ENCODE measurements at regions not wholly inside any gene's neighbourhood (a gene's known extent, or its start where the extent isn't known, plus 50 kb on each side); places are given as distances from the start of the nearest gene placed in this dataset.
"Not testable (repeated sequence)": the region's sequence is repeated elsewhere in the genome, so short reads cannot be mapped to it uniquely, and the experiment has no call there.

DNA sequence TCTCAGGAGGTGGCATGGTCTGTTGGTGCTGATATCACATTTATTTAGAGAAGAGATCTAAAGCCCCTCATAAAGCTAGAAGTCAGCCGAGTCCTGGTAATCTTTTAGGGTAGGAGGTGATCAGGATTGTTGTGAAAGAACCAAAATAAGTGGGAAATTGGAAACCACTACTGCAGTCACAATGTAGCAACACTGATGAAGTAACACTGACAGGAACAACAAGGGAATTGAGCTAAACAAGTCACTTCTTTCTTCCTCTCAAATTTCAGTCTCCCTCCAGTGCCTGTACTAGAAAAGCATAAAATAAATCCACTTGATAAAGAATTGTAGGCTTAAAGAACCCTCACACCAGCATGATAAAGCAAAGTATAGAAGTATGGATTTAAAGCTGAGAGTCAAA lies 1509.0 kb downstream of the GRIK2 start:
- DNase-seq (ENCODE audit: low read depth) = no peak

DNA sequence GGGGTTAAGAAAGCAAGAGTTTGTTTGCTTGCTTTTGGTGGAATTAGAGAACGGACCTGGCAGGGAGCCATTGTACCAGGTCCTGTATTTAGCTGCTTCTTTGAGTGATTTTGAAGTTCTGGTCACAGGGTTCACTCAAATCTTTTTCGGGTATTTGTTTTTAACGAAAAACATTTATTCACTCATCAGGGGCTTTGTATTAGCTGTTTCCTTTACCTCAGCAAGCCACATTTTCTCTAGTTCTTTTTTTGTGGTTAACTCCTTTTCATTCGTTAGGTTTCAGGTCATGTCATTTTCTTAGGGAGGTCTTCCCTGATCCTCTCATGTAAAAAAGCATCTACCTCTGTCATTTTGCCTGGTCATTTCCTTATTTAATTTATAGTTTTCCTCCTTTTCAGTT lies 1502.2 kb downstream of the GRIK2 start:
- DNase-seq (ENCODE audit: low read depth) = no peak

DNA sequence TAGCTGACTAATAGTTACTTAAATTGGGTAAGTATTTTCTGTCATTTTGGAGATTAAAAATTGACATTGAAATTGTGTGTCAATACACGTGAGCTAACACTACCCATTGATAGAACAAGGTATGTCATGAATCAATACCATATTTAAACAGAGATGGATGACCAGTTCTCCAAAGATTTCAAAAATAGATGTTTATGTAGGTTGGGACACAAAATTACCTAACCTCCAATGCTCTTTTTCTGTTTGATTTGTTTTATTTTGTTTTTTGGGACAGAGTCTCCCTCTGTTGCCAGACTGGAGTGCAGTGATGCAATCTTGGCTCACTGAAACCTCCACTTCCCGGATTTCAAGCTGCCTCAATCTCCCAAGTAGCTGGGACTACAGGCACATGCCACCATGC lies 1491.7 kb downstream of the GRIK2 start:
- no peak for DNase-seq (ENCODE audit: low read depth)

DNA sequence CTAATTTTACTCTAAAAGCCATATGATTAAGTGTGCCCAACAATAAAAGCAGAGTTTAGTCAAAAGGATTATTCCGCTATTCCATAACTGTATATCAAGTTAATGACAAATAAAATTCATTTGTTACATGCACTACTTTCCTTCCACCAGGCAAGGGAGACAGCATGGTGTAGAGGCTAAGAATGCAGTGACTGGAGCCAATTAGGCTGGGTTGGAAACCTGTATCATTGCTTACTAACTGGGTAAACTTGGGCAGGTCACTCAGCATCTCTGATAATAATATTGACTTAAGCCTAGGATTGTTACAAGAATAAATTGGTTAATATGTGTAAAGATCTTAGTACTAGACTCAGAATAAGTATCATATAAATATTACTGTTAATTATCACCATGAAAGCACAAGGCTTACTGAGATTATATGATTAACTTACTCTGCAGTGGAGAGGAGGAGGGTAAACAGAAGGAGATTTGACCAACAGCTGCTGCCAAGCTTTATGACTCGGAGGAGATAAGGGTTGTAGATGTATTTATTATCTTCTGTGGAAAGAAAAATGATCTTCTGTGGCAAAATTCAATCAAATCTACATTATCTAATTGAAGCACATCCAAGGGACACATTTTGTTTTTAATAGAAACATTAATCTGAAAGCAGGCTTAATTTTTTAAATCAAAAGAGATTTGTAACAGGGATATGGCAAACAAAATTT lies 1459.9 kb downstream of the GRIK2 start:
- DNase-seq (ENCODE audit: low read depth) = no peak

DNA sequence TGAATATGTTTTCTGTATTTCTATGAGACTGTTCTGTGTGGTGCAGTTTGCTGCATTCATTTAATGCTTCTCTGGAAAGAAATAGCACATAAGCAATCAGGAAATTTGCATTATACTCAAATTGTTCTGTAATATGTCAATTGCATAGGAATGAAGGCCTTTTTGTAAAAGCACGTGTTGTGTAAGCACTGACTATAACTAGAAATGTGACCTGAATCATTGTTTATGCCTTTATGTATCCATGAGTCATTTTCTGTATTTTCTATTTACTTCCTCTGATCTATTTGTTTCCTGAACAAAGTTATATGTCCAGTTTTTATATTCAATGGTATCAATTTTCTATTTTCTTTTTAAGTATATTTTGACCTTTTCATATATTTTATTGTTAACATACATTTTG lies 1455.3 kb downstream of the GRIK2 start:
- no peak for DNase-seq (ENCODE audit: low read depth)

DNA sequence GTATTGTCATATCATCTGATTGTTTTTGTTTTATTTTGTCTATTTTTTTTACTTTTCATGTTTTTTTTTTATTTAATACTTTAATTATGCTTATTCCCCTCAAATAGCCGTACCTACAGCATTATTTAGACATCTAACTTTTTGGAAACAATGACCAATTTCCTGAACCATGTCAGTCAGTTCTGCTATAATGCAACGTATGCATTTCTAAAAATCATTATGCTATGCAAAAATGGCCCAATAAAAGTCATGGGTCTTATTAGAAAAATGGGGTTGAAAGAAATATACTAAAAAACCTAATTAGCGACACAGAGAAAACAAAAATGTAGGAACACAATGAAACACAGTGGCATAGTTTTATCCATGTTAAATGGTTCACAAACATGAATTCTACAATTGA lies 1454.7 kb downstream of the GRIK2 start:
- DNase-seq (ENCODE audit: low read depth) = no peak

DNA sequence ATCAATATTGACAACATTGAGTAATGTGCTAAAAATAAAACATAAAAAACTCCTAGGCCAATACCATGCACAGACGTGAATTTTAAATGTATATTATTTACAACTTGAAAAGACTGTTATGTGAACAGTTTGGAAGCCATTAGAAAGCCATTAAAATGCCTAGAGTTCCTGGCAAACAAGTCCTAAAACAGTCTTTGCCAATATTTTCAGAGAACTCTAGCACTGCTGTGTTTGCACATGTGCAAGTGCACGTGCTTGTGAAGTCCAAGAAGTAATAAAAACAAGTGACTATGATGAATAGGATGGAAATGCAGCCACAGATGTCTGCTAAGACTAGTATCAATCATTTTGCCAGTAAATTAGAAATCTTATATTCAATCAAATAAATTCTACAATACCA lies 1447.6 kb downstream of the GRIK2 start:
- DNase-seq (ENCODE audit: low read depth) = no peak

DNA sequence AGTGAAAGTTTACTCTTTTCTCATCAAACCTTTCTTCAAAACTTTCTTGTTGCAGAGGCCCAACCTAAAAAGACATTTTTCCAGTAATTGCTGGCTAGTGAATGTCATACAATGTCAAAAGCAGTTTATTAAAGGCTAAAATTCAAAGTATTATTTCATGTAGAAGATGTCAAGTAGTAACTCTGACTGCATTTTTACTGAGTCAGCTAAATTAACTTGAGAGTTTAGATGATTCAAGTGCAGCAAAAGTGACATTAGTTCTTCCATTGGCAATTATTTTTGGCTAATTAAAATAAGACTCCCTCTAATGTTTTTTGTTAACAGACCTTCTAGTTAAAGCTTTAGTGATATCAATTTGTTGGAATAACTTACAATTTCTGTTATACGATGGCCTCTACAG lies 1438.5 kb downstream of the GRIK2 start:
- no peak for DNase-seq (ENCODE audit: low read depth)

DNA sequence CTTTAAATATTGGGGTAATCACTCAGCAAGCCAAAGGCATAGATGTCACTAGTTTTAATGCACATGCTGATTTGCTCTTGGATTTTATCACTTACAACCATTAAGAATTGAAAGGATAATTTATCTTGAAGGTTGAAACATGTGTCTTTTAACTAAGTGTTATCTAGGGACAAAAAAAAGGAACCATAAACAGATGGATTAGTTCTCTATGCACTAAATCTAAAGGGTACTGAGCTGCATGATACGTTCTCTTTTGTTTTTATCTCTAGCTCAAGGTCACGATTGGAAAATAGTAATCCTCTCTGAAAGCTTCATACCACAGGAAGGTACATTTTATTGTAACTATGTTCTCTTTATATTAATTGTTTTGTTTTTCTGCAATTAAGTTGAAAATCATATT lies 1426.6 kb downstream of the GRIK2 start:
- DNase-seq (ENCODE audit: low read depth) = no peak

DNA sequence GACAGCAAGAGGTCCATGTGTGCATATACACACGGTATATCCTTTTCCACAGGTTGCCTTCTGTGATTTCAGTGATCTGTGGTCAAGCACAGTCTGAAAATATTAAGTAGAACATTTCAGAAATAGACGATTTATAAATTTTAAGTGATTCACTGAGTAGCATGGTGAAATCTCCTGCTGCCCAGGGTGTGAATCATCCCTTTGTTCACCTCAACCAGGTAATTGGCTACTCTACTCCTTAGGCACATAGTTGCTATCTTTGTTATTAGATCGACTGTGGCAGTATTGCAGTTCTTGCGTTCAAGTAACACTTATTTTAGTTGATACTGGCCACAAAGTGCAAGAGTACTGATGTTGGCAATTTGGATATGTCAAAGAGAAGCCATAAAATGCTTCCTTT lies 1421.7 kb downstream of the GRIK2 start:
- no peak for DNase-seq (ENCODE audit: low read depth)

DNA sequence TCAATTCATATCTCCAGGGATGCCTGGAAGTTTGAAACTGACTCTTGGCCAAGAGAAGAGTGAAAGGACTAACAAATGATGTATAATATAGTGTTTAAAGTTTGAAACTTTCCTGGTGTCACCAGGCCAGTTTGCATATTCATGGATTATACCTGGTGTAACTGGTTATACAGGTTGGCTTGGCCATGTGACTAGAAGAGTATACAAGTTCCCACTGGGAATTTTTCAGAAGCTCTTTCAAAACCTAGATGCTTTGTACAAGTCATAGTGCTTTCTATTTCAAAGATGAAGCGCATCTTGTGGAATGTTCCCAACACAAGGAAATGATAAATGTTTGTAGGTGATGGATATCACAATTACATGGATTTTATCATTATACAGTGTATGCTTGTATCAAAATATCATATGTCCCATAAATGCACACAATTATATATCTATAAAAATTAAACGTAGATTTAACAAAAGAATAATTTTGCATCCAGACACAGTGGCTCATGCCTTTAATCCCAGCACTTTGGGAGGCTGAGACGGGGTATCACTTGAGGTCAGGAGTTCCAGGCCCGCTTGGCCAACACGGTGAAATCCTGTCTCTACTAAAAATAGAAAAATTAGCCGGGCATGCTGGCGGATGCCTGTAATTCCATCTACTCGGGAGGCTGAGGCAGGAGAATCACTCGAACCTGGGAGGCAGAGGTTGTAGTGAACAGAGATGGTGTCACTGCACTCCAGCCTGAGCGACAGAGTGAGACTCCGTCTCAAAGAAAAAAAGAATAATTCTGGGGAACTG lies 1420.2 kb downstream of the GRIK2 start:
- DNase-seq (ENCODE audit: low read depth) = no peak

DNA sequence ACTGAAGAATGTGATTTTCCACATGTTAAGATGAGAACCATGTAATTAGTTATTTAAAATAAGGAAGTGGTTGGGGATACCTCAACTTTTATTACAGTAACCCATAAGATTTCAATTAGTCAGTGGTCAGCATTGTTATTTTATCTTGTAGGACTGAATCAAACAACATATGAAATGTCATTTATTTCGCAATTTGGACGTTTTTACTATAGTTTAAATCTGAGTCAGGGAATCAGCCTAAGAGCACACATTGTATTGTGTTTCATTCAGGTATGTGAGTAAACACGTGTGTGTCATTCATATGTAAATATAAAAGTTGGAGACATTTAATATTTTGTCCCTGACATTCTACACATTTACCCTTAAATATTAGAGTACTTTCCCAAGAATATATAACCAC lies 1418.7 kb downstream of the GRIK2 start:
- DNase-seq (ENCODE audit: low read depth) = peak; percentile 10

DNA sequence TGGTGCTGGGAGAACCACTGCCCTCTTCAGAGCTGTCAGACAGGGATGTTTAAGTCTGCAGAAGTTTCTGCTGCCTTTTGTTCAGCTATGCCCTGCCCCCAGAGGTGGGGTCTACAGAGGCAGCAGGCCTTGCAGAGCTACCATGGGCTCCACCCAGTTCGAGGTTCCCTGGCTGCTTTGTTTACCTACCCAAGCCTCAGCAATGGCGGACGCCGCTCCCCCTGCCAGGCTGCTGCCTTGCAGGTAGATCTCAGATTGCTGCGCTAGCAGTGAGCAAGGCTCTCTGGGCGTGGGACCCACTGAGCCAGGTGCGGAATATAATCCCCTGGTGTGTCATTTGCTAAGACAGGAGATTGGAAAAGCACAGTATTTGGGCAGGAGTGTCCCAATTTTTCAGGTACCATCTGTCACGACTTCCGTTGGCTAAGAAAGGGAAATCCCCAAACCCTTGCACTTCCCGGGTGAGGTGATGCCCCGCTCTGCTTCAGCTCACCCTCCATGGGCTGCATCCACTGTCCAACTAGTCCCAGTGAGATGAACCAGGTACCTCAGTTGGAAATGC lies 1415.5 kb downstream of the GRIK2 start:
- not testable (repeated sequence) for DNase-seq (ENCODE audit: low read depth)

DNA sequence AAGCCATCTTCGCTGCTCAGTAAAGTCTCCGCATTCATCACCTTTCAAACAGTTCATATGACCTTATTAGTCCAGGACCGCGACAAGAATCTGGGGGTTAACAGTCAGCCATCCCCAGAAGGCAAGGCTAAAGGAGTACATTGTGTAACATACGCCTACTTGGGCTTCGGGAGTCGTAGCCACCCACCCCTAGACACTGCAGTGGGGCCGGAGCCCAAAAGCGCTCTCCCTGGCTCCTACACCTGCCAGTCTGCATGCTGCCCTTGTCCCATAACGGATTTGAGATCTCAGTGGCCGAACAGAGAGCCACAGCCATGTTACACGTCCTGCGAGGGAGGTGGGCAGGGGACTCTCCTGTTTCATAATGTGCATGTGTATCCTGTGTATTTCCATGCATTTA lies 1405.5 kb downstream of the GRIK2 start:
- DNase-seq (ENCODE audit: low read depth) = no peak

DNA sequence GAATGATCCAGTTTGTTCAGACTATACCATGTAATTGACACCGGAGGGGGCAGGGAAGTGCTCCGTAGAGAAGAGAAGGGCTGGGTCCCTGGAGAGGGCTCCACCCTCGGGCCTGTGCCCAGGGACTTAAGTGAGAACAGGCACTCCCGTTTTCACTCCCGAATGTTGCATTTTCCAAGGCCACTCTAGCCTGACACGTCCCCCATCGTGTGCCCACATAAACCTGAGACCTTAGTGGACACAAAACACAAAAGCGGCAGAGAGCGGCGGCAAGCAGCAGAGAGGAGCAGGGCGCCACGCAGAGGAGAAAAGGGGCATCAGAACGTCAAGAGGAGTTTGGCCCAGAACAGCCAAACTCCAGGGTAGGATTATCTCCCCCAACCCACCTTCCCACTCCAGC lies 1405.1 kb downstream of the GRIK2 start:
- peak; percentile 7 for DNase-seq (ENCODE audit: low read depth)

DNA sequence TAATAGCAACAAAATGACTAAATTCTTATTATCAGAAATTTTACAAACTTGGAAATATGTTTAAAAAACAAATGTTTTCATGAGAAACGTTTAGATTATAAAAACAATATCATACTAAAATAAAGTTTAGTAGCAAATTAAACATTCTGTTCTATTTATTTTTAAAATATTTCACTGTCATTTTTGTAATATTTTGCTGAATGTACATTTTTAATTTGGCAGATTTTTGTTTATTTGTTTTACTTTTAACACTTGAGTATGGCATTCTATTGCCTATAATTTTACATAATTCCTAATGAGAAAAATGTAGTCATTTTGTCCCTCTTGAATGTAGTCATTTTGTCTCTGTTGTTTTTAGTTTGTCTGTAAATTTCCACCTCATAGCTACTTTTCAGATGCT lies 1400.2 kb downstream of the GRIK2 start:
- no peak for DNase-seq (ENCODE audit: low read depth)

DNA sequence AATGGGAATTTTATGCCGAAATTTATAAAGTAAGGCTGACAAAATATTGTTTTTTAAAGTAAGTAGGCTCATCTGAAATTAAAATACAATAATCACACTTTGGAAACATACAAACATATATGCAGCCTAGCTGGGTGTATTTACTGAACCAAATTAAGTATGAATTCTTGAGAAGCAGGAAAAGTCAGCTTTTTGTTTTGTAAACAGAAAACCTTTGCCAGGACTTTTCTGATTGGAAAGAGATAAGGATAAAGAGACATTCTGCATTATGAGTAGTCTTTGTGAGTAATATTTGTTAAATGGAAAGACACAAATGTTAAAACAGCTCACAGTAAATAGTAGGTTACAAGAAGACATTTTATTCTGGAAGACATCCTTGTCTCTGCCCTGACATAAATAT lies 1380.8 kb downstream of the GRIK2 start:
- no peak for DNase-seq (ENCODE audit: low read depth)

DNA sequence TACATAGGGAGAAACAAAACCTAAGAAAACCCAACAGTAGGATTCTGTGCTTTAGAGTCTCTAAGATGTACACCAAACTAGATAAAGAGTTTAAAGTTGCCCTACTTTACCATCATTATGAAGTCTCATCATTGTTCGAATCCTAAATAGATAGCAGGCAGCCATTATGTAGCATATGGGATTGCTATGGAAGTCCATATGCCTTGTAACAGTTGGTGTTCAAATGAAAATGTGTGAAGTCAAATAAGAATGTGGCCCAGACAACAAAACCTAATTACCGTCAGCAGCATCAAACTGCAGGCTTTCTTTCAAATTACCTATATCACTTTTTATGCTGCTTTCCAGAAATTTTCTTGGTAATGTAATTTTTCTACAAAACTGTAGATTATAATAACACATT lies 1380.1 kb downstream of the GRIK2 start:
- no peak for DNase-seq (ENCODE audit: low read depth)

DNA sequence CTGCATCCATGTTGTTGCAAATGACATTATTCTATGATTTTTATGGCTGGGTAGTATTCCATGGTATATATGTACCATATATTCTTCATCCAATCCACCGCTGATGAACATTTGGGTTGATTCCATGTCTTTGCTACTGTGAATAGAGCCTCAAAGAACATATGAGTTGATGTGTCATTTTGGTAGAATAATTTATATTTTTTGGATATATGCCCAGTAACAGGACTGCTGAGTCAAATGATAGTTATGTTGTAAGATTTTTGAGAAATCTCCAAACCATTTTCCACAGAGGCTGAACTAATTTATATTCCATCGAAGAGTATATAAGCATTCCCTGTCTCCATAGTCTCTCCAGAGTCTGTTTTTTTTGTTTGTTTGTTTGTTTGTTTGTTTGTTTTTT lies 1373.5 kb downstream of the GRIK2 start:
- peak; percentile 44 for DNase-seq (ENCODE audit: low read depth)

DNA sequence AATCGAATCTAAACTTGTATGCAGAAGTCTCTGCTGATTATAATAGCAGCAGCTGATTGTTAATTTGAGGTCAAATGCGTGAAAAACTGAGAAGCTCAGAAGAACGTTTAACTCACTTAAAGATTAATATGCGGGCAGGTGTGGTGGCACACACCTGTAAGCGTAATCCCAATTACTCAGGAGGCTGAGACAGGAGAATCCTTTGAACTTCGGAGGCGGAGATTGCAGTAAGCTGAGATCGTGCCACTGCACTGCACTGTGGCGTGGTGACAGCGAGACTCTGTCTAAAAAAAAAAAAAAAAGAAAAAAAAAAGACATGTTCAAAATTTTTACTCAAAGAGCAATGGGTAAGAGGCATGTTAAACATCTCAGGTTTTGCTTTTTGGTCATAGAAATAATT lies 1370.8 kb downstream of the GRIK2 start:
- DNase-seq (ENCODE audit: low read depth) = no peak

DNA sequence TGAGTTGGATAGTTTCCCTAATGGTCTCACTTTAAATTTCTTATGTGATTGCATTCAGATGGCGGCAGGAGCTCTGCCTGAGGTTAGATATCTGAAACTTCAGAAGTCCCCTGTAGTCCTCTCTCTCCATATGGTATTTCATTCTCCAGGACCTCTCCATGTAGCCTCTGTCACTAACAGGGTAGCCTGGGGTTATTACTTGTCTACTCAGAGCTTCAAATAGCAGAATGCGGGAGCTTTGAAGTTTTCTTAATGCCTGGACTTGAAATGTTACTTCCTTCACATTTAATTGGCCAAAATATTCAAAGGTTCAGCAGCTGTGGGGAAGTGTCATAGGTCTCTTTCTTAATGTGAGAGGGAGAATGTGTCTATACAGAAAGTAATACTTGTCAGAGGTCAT lies 1370.4 kb downstream of the GRIK2 start:
- no peak for DNase-seq (ENCODE audit: low read depth)

DNA sequence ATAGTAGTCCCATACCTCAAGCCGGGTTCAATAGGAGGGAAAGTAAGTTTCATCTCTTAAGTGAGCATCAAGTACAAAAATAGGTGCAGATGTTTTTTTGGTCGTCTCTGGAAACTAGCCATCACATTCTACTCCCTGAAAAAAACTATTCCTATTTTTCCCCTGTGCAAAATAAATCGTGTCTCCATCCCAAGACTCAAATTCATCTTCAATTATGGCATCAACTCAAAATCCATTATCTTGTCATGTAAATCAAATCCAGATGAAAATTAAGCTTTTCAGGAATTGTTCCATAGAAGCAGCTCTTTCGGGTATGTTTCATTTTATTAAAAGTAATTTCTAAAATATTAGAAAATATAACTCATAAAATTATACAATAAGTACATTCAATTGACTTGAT lies 1368.4 kb downstream of the GRIK2 start:
- DNase-seq (ENCODE audit: low read depth) = no peak

DNA sequence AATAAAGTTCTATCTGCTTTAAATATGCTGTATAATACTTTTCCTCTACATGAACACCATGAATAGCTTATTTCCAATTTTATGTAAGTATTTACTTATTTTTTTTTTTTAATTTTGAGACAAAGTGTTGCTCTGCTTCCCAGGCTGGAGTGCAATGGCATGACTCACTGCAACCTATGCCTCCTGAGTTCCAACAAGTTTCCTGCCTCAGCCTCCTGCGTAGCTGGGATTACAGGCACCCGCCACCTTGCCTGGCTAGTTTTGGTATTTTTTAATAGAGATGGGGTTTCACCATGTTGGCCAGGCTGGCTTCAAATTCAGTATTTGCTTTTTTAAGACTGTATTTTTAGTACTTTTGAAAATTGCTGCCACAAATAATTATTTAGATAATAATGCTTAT lies 1365.9 kb downstream of the GRIK2 start:
- DNase-seq (ENCODE audit: low read depth) = peak; percentile 2

DNA sequence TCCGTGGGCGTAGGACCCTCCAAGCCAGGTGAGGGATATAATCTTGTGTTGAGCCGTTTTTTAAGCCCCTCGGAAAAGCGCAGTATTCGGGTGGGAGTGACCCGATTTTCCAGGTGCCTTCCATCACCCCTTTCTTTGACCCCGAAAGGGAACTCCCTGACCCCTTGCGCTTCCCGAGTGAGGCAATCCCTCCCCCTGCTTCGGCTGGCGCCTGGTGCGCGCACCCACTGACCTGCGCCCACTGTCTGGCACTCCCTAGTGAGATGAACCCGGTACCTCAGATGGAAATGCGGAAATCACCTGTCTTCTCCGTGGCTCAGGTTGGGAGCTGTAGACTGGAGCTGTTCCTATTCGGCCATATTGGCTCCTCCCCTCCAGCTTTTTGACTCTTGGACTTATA lies 1365.0 kb downstream of the GRIK2 start:
- not testable (repeated sequence) for DNase-seq (ENCODE audit: low read depth)
